ENCODE measurements at regions not wholly inside any gene's neighbourhood (a gene's known extent, or its start where the extent isn't known, plus 50 kb on each side); places are given as distances from the start of the nearest gene placed in this dataset.
A peak's percentile ranks its signal among the peaks of the same experiment; 100 is the strongest.

DNA sequence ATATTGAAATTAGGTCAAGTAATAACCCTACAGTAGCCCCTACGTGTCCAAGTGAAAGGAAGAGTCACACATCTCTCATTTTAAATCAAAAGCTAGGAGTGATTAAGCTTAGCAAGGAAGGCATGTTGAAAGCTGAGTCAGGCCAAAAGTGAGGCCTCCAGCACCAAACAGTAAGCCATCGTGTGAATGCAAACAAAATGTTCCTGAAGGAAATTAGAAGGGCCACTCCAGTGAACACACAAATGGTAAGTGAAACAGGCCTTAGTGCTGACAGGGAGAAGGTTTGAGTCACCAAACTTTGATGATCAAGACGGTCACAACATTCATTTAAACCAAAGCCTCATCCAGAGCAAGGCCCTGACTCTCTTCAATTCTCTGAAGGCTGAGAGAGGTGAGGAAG lies 127.2 kb downstream of the SHANK2 start:
- H3K27ac ChIP-seq = no peak overlapping the region
- peaks cover 0 to 4% (median 0%) of the 10 kb centered on the region in 4 donors for H3K4me1 ChIP-seq
- TF ChIP-seq, protein P1, sequence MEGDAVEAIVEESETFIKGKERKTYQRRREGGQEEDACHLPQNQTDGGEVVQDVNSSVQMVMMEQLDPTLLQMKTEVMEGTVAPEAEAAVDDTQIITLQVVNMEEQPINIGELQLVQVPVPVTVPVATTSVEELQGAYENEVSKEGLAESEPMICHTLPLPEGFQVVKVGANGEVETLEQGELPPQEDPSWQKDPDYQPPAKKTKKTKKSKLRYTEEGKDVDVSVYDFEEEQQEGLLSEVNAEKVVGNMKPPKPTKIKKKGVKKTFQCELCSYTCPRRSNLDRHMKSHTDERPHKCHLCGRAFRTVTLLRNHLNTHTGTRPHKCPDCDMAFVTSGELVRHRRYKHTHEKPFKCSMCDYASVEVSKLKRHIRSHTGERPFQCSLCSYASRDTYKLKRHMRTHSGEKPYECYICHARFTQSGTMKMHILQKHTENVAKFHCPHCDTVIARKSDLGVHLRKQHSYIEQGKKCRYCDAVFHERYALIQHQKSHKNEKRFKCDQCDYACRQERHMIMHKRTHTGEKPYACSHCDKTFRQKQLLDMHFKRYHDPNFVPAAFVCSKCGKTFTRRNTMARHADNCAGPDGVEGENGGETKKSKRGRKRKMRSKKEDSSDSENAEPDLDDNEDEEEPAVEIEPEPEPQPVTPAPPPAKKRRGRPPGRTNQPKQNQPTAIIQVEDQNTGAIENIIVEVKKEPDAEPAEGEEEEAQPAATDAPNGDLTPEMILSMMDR (IDR thresholded peaks at IDR 0.05) = no peak
- no peak for TF ChIP-seq POLR2A (IDR thresholded peaks at IDR 0.05)
- no peaks in the 10 kb centered on the region for H3K9me3 ChIP-seq
- WGBS (ENCODE audit: insufficient coverage, low coverage, low lambda C conversion rate, missing lambda C conversion rate) = 68% methylated on average over 3 of the region's 3 CpGs
- intact Hi-C loops (cut with DNase I) = no loop called here
- no peaks in the 10 kb centered on the region for H3K36me3 ChIP-seq
- no peaks in the 10 kb centered on the region for H3K27me3 ChIP-seq
- H3K4me3 ChIP-seq = no peak overlapping the region
- ATAC-seq (no peak), DNase-seq (no peak)

DNA sequence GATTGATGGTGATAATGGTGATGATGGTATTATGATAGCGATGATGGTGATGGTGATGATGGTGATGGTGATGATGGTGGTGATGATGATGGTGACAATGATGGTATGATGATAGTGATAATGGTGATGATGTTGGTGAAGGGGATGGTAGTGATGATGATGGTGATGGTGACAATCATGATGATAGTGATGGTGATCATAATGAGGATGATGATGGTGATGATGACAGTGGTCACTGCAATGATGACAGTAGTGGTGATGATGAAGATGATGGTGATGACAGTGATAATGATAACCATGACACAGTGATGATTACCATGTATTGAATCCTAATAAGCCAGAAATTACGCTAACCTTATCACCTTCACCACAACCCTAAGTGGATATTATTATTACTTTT lies 128.2 kb downstream of the SHANK2 start:
- Histone ChIP-seq H3K4me3 (no peak overlapping the region), H3K4me1 (peaks cover 0 to 5% (median 0%) of the 10 kb centered on the region in 4 donors), H3K36me3 (no peaks in the 10 kb centered on the region), H3K9me3 (no peaks in the 10 kb centered on the region), H3K27me3 (no peaks in the 10 kb centered on the region), H3K27ac (no peak overlapping the region)
- WGBS (ENCODE audit: insufficient coverage, low coverage, low lambda C conversion rate, missing lambda C conversion rate) = 92% methylated on average over 2 of the region's 2 CpGs
- intact Hi-C loops (cut with DNase I) = no loop called here
- ATAC-seq (no peak), DNase-seq (no peak)
- TF ChIP-seq, protein P1 (IDR thresholded peaks at IDR 0.05) = no peak
- no peak for TF ChIP-seq POLR2A (IDR thresholded peaks at IDR 0.05)

DNA sequence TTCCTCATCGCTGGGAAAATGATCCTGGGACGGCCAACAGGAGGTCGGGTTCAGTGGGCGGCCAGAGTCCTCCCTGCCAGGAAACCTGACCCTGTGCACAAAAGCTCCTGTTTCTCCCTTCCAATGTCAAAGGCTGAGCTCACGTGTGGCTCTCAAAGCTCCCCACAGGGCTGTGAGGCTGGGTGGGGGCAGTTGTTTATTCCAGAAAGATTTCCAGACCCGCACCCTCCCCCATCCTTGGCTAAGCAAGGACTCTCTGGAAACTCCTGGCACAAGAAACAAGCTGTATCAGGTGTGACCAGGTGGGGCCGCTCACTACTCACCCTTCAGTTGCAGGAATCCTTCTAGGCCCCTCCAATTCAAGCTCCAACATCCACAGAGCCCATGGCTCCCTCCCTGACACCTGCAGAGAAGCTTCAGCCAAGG lies 131.9 kb downstream of the SHANK2 start:
- H3K4me3 ChIP-seq = no peak overlapping the region
- no peaks in the 10 kb centered on the region for H3K9me3 ChIP-seq
- peaks cover 0 to 3% (median 0%) of the 10 kb centered on the region in 4 donors for H3K36me3 ChIP-seq
- peaks cover 0 to 5% (median 0%) of the 10 kb centered on the region in 4 donors for H3K4me1 ChIP-seq
- DNase-seq (peak in 1 of 3 donors; percentile 55), ATAC-seq (peak; percentile 85 to 92 (median 86))
- H3K27me3 ChIP-seq = no peaks in the 10 kb centered on the region
- no peak for TF ChIP-seq POLR2A (IDR thresholded peaks at IDR 0.05)
- TF ChIP-seq, protein P1 (IDR thresholded peaks at IDR 0.05) = peak; percentile 21 to 50 (median 49)
- no peak overlapping the region for H3K27ac ChIP-seq
- WGBS (ENCODE audit: insufficient coverage, low coverage, low lambda C conversion rate, missing lambda C conversion rate) = 13% methylated on average over 3 of the region's 7 CpGs
- intact Hi-C loops (cut with DNase I) = no loop called here

DNA sequence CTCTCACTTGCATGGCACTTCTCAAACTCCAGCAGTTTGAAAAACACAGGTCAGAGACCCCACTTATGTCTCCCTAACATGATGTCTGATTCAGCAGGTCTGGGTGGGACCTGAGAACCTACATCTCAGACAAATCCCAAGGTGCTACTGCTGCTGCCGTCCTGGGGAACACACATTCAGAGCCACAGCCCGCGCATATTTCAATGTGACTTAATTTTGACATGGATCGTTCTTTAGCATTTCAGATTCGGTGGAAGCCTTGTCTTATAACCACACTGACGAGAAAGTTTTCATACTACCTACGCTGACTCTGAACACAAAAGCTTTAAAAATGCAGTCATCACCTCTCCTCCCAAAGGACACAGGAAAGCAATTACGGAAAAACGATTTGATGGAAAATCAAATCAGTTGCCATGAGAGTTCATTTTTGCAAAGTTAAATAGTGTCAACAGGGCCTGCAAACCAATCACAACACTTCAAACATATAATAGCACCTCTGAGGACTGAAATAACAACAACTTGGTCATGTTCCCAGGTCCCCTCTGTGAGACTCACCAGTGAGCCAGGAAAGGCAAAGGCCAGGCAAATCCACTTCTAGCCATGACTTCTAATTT lies 132.6 kb downstream of the SHANK2 start:
- Histone ChIP-seq H3K9me3 (no peaks in the 10 kb centered on the region), H3K27ac (no peak overlapping the region), H3K27me3 (no peaks in the 10 kb centered on the region), H3K4me3 (no peak overlapping the region), H3K4me1 (peaks cover 0 to 5% (median 0%) of the 10 kb centered on the region in 4 donors), H3K36me3 (peaks cover 0 to 3% (median 0%) of the 10 kb centered on the region in 4 donors)
- intact Hi-C loops (cut with DNase I) = loop anchor here in 1 of 2 donors (10.0 kb wide), 1 partner anchor 225 kb away; no protein-coding TSS in a partner anchor
- no peak for DNase-seq
- ATAC-seq = no peak
- no peak for TF ChIP-seq POLR2A (IDR thresholded peaks at IDR 0.05)
- TF ChIP-seq, protein P1 (IDR thresholded peaks at IDR 0.05) = no peak
- WGBS (ENCODE audit: insufficient coverage, low coverage, low lambda C conversion rate, missing lambda C conversion rate) = 86% methylated on average over 9 of the region's 9 CpGs
